Astrocyte (in vitro differentiated cells and primary cell): ENCODE measurements at regions not wholly inside any gene's neighbourhood (a gene's known extent, or its start where the extent isn't known, plus 50 kb on each side); places are given as distances from the start of the nearest gene placed in this dataset.
A peak's percentile ranks its signal among the peaks of the same experiment; 100 is the strongest.

ENCODE experiments used
- DNase-seq: peaks from one replicate; pipeline ENCODE4 v3.0.0-alpha.2; 2010; ENCODE audit warnings: low read depth
- FAIRE-seq: peaks from 2 replicates; lab custom pipeline; 2011; peaks lifted over from hg19 to GRCh38; lab: Jason Lieb, UNC
- H2AFZ ChIP-seq: 2 replicates; pipeline ENCODE4 v1.6.0; 2012; ENCODE audit warnings: low read depth, low read length, inconsistent platforms
- H3K27ac ChIP-seq: 2 replicates; pipeline ENCODE4 v1.5.1; 2011; ENCODE audit warnings: low read depth, low read length, inconsistent platforms
- H3K27me3 ChIP-seq: 2 replicates; pipeline ENCODE4 v1.6.0; 2011; ENCODE audit warnings: low read length, inconsistent platforms; ENCODE audit not compliant: insufficient read depth
- H3K36me3 ChIP-seq: 2 replicates; pipeline ENCODE4 v1.5.1; 2011; ENCODE audit warnings: low read length, inconsistent platforms; ENCODE audit not compliant: insufficient read depth
- H3K4me1 ChIP-seq: 2 replicates; pipeline ENCODE4 v1.5.1; 2011; ENCODE audit warnings: low read length, inconsistent platforms; ENCODE audit not compliant: insufficient read depth
- H3K4me2 ChIP-seq: 2 replicates; pipeline ENCODE4 v1.6.0; 2012; ENCODE audit warnings: low read length, inconsistent platforms
- H3K4me3 ChIP-seq: 2 replicates; pipeline ENCODE4 v1.5.1; 2011; ENCODE audit warnings: low read depth, mild to moderate bottlenecking, low read length, inconsistent platforms; ENCODE audit not compliant: insufficient read depth
- H3K79me2 ChIP-seq: 2 replicates; pipeline ENCODE4 v1.6.0; 2012; ENCODE audit warnings: mild to moderate bottlenecking, low read length, inconsistent platforms; ENCODE audit not compliant: insufficient read depth
- H3K9ac ChIP-seq: 2 replicates; pipeline ENCODE4 v1.6.0; 2012; ENCODE audit warnings: mild to moderate bottlenecking, low read length, inconsistent platforms
- H3K9me3 ChIP-seq: 2 replicates; pipeline ENCODE4 v1.5.1; 2012; ENCODE audit warnings: low read depth, mild to moderate bottlenecking, low read length, inconsistent platforms; ENCODE audit not compliant: insufficient read depth
- H4K20me1 ChIP-seq: 2 replicates; pipeline ENCODE4 v1.6.0; 2012; ENCODE audit warnings: low read length, inconsistent platforms; ENCODE audit not compliant: insufficient read depth
- H3K27ac Mint-ChIP-seq: one replicate; pipeline ENCODE4 v1.8.0; 2021; ENCODE audit warnings: mild to moderate bottlenecking, mixed read lengths; ENCODE audit not compliant: unreplicated experiment
- H3K27me3 Mint-ChIP-seq: one replicate; pipeline ENCODE4 v1.8.0; 2021; ENCODE audit warnings: low read depth, mixed read lengths; ENCODE audit not compliant: unreplicated experiment
- H3K36me3 Mint-ChIP-seq: one replicate; pipeline ENCODE4 v1.8.0; 2021; ENCODE audit warnings: low read depth, mixed read lengths; ENCODE audit not compliant: unreplicated experiment
- H3K4me1 Mint-ChIP-seq: one replicate; pipeline ENCODE4 v1.8.0; 2021; ENCODE audit warnings: low read depth, mixed read lengths; ENCODE audit not compliant: unreplicated experiment
- H3K4me3 Mint-ChIP-seq: one replicate; pipeline ENCODE4 v1.8.0; 2021; ENCODE audit warnings: mild to moderate bottlenecking, moderate library complexity, mixed read lengths; ENCODE audit not compliant: unreplicated experiment
- H3K9me3 Mint-ChIP-seq: one replicate; pipeline ENCODE4 v1.8.0; 2021; ENCODE audit warnings: mild to moderate bottlenecking, mixed read lengths; ENCODE audit not compliant: unreplicated experiment
- CTCF ChIP-seq: IDR thresholded peaks from 2 replicates; pipeline ENCODE4 v1.5.1; 2011; ENCODE audit warnings: low read depth, mild to moderate bottlenecking, inconsistent platforms, low read length, moderate library complexity; ENCODE audit not compliant: insufficient read depth
- EZH2 ChIP-seq: IDR thresholded peaks from 2 replicates; pipeline ENCODE4 v1.6.1; 2012; ENCODE audit warnings: mild to moderate bottlenecking, low read length, inconsistent platforms; ENCODE audit not compliant: insufficient read depth

GRCh38 chr11:116078101-116078591 lies 573.9 kb upstream of the CADM1 start:
- no peak for FAIRE-seq
- peaks cover 12% of the 10 kb centered on the region for H3K27me3 Mint-ChIP-seq
- H3K4me3 Mint-ChIP-seq: no peak overlapping the region

GRCh38 chr11:116077092-116077491 lies 572.9 kb upstream of the CADM1 start:
- Histone ChIP-seq H3K27ac (no peak overlapping the region), H3K36me3 (no peaks in the 10 kb centered on the region), H3K9me3 (no peaks in the 10 kb centered on the region), H4K20me1 (no peaks in the 10 kb centered on the region), H3K9ac (no peak overlapping the region), H3K4me1 (peaks cover 6% of the 10 kb centered on the region), H3K27me3 (peaks cover 7% of the 10 kb centered on the region), H2AFZ (no peak overlapping the region), H3K79me2 (no peaks in the 10 kb centered on the region), H3K4me3 (no peak overlapping the region), H3K4me2 (no peak overlapping the region)
- peaks cover 9% of the 10 kb centered on the region for H3K27me3 Mint-ChIP-seq
- peaks cover 9% of the 10 kb centered on the region for H3K9me3 Mint-ChIP-seq
- no peak overlapping the region for H3K4me3 Mint-ChIP-seq
- H3K4me1 Mint-ChIP-seq: peaks cover 4% of the 10 kb centered on the region
- no peak overlapping the region for H3K27ac Mint-ChIP-seq
- TF ChIP-seq EZH2: no peak
- no peak for TF ChIP-seq CTCF
- DNase-seq (no peak), FAIRE-seq (no peak)
- H3K36me3 Mint-ChIP-seq: no peaks in the 10 kb centered on the region

More at GRCh38 chr11:116078101-116078591, 573.9 kb upstream of the CADM1 start:
- no peaks in the 10 kb centered on the region for H3K36me3 Mint-ChIP-seq
- H3K4me1 ChIP-seq: peaks cover 6% of the 10 kb centered on the region
- no peaks in the 10 kb centered on the region for H4K20me1 ChIP-seq
- peak; percentile 31 for TF ChIP-seq CTCF
- TF ChIP-seq EZH2: no peak
- no peak overlapping the region for H3K27ac Mint-ChIP-seq
- H3K27me3 ChIP-seq: peaks cover 5% of the 10 kb centered on the region
- DNase-seq: no peak
- H3K9ac ChIP-seq: no peak overlapping the region
- H3K79me2 ChIP-seq: no peaks in the 10 kb centered on the region
- H2AFZ ChIP-seq: no peak overlapping the region
- no peak overlapping the region for H3K27ac ChIP-seq
- H3K4me2 ChIP-seq: no peak overlapping the region
- H3K36me3 ChIP-seq: no peaks in the 10 kb centered on the region
- no peaks in the 10 kb centered on the region for H3K4me1 Mint-ChIP-seq
- peaks cover 9% of the 10 kb centered on the region for H3K9me3 Mint-ChIP-seq
- no peaks in the 10 kb centered on the region for H3K9me3 ChIP-seq
- no peak overlapping the region for H3K4me3 ChIP-seq
